ENCODE measurements at regions not wholly inside any gene's neighbourhood (a gene's known extent, or its start where the extent isn't known, plus 50 kb on each side); places are given as distances from the start of the nearest gene placed in this dataset.
A peak's percentile ranks its signal among the peaks of the same experiment; 100 is the strongest.

DNA sequence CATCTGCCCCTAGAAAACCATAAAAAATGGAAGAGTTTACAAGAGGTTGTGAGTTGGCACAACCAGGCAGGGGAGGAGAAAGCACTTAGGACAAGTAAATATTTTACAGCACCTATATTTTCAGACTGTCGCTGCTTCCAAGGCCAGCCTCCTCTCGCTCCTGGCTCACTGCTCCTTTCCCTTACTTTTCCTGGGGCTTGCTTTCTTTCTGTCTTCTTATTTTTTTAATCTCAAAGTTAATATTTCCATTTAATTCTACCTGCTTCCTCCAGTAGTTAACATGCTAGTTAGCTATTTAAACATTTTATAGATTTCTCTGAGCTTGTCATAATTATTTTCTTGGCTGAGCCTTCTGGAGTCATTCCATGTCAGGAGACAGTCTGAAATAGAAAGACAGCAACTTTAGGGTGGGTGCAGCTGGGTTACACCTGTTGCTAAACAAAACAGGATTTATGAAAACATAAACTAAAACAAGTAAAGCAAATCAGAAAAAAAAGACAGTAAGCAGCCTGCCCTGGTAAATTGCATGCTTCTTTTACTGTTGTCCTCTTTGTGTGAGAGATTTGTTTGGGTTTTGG is 330.1 kb downstream of the DLEU7 start:
- Histone ChIP-seq H3K4me3 (no peak overlapping the region), H3K9me3 (peaks cover 0 to 7% (median 0%) of the 10 kb centered on the region in 8 donors), H3K27me3 (replicated peaks in 1 of 7) (no peaks in the 10 kb centered on the region), H3K36me3 (no peaks in the 10 kb centered on the region), H3K4me1 (peaks cover 11 to 27% (median 24%) of the 10 kb centered on the region in 6 donors), H3K27ac (peak overlapping the region in 7 of 8 donors; percentile 14 to 87 (median 84))
- WGBS, 5 donors: 39 to 62% (median 55%) methylated on average over 2 of the region's 2 CpGs
- intact Hi-C loops (cut with DNase I; ENCODE audit: low total_unique reads): no loop called here
- DNase-seq: no peak
- TF ChIP-seq POLR2A (IDR thresholded peaks at IDR 0.05): no peak
- TF ChIP-seq, protein P1, sequence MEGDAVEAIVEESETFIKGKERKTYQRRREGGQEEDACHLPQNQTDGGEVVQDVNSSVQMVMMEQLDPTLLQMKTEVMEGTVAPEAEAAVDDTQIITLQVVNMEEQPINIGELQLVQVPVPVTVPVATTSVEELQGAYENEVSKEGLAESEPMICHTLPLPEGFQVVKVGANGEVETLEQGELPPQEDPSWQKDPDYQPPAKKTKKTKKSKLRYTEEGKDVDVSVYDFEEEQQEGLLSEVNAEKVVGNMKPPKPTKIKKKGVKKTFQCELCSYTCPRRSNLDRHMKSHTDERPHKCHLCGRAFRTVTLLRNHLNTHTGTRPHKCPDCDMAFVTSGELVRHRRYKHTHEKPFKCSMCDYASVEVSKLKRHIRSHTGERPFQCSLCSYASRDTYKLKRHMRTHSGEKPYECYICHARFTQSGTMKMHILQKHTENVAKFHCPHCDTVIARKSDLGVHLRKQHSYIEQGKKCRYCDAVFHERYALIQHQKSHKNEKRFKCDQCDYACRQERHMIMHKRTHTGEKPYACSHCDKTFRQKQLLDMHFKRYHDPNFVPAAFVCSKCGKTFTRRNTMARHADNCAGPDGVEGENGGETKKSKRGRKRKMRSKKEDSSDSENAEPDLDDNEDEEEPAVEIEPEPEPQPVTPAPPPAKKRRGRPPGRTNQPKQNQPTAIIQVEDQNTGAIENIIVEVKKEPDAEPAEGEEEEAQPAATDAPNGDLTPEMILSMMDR (IDR thresholded peaks at IDR 0.05 in 8 of 11, conservative IDR thresholded peaks at IDR 0.05 in 3 of 11): no peak
- no peak for TF ChIP-seq POLR2AphosphoS5 (IDR thresholded peaks at IDR 0.05)

DNA sequence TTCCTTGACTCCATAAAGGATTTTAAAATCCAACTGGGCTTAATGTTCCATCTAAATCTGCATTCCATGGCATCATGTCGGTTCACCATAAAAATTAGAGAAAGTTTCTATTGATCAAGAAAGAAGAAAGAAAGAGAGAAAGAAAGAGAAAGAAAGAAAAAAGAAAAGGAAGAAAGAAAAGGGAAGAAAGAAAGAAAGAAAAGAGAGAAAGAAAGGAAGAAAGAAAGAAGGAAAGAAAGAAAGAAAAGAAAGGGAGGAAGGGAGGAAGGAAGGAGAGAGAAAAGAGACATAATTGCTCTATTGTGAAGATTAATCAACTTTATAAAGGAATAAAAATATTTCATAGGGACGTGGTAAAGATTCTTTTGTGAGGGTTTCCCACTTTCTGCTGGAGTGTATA is 329.2 kb downstream of the DLEU7 start:
- intact Hi-C loops (cut with DNase I; ENCODE audit: low total_unique reads): no loop called here
- Histone ChIP-seq H3K9me3 (peaks cover 0 to under 1% (median 0%) of the 10 kb centered on the region in 8 donors), H3K27me3 (replicated peaks in 1 of 7) (no peaks in the 10 kb centered on the region), H3K36me3 (no peaks in the 10 kb centered on the region), H3K27ac (no peak overlapping the region), H3K4me1 (peaks cover 11 to 36% (median 27%) of the 10 kb centered on the region in 6 donors), H3K4me3 (no peak overlapping the region)
- TF ChIP-seq POLR2AphosphoS5 (IDR thresholded peaks at IDR 0.05) (no peak), POLR2A (IDR thresholded peaks at IDR 0.05) (no peak)
- TF ChIP-seq, protein P1 (IDR thresholded peaks at IDR 0.05 in 8 of 11, conservative IDR thresholded peaks at IDR 0.05 in 3 of 11): no peak
- no peak for DNase-seq
- WGBS, 5 donors: 87 to 99% (median 96%) methylated on average over 2 of the region's 2 CpGs

DNA sequence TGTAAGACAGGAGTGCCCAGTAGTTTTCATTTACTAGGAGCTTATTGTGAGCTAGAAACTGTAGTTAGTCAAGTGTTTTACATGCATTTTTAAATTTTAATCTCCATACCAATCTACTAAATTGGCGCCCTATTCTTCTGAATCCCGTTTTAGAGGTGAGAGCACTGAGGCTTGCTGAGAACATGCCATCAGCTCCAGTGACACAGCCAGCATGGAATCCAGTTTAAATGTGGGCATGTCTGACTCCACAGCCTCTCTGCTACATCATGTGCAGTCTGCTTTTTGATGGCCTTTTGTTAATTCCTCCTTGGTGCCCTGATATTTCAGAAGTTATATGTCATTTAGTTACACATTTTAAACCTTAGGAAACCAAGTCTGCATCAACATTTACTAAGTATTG is 325.4 kb downstream of the DLEU7 start:
- H3K4me3 ChIP-seq: no peak overlapping the region
- no peaks in the 10 kb centered on the region for H3K9me3 ChIP-seq
- DNase-seq: no peak
- H3K36me3 ChIP-seq: no peaks in the 10 kb centered on the region
- TF ChIP-seq POLR2AphosphoS5 (IDR thresholded peaks at IDR 0.05): no peak
- TF ChIP-seq POLR2A (IDR thresholded peaks at IDR 0.05): no peak
- TF ChIP-seq, protein P1 (IDR thresholded peaks at IDR 0.05 in 8 of 11, conservative IDR thresholded peaks at IDR 0.05 in 3 of 11): no peak
- 87 to 96% (median 93%) methylated on average over 2 of the region's 2 CpGs for whole genome bisulfite sequencing, 5 donors
- intact Hi-C loops (cut with DNase I; ENCODE audit: low total_unique reads): no loop called here
- no peaks in the 10 kb centered on the region for H3K27me3 ChIP-seq (replicated peaks in 1 of 7)
- H3K27ac ChIP-seq: peak overlapping the region in 1 of 8 donors; percentile 75
- H3K4me1 ChIP-seq: peaks cover 7 to 54% (median 12%) of the 10 kb centered on the region in 6 donors

DNA sequence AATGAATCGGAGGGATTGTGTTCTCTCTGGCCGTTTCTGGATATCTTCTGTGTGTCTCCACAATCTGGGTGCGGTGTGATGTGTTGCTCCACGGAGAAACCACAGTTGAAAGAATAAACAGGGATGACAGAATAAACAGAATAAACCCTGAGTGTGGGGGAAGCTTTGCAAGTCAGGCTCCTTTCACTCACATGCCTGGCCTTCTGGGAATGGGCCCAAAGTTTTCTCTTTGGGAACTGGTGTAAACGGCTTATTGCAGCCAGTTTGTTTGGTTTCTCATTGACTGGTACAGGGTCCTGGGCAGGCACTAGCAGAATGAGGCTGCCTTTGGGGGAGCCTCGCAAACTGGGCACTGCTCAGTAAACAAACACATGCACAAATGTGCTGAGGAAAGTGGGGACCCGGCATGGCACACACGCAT is 324.7 kb downstream of the DLEU7 start:
- WGBS, 5 donors: 80 to 89% (median 85%) methylated on average over 8 of the region's 8 CpGs
- no peak for DNase-seq
- Histone ChIP-seq H3K36me3 (no peaks in the 10 kb centered on the region), H3K27ac (peak overlapping the region in 1 of 8 donors; percentile 75), H3K4me3 (no peak overlapping the region), H3K27me3 (replicated peaks in 1 of 7) (no peaks in the 10 kb centered on the region), H3K4me1 (peaks cover under 1 to 50% (median 6%) of the 10 kb centered on the region in 6 donors), H3K9me3 (no peaks in the 10 kb centered on the region)
- TF ChIP-seq POLR2A (IDR thresholded peaks at IDR 0.05): no peak
- no peak for TF ChIP-seq POLR2AphosphoS5 (IDR thresholded peaks at IDR 0.05)
- TF ChIP-seq, protein P1 (IDR thresholded peaks at IDR 0.05 in 8 of 11, conservative IDR thresholded peaks at IDR 0.05 in 3 of 11): no peak
- intact Hi-C loops (cut with DNase I; ENCODE audit: low total_unique reads): no loop called here
